Stimulated activated CD8-positive, alpha-beta memory T cell treated with anti-CD3 and anti-CD28 coated beads, Interleukin-4, amount 100 ng/mL, for 48 hours (primary cell): ENCODE measurements at regions not wholly inside any gene's neighbourhood (a gene's known extent, or its start where the extent isn't known, plus 50 kb on each side); places are given as distances from the start of the nearest gene placed in this dataset.

Source experiments
- DNase-seq: peaks from one replicate; pipeline ENCODE4 v3.0.0-alpha.2; 2020

DNA sequence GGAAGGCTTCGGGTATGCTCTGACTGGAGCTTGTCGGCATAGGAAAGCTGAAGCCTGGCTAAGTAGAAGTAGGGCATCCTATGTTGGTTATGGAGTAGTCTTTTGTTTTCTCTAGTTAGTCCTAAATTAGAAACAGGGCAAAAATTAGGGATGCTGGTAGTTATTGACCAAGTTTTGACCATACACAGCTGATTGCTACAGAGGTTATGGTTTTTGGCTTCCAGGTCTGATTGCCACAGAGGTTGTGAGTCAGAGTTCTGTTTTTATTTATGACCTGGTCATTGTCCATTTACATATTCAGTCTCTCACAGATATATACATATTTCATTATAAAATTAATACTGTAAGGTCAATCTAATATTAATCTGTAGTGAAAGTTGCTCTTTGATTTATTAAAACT lies 219.2 kb downstream of the FSCB start:
- DNase-seq: no peak

GRCh38 chr14:44286201-44286600 lies 220.9 kb downstream of the FSCB start:
- no peak for DNase-seq

GRCh38 chr14:44283836-44284235 lies 223.2 kb downstream of the FSCB start:
- DNase-seq: no peak

GRCh38 chr14:44279357-44279756 lies 227.7 kb downstream of the FSCB start:
- no peak for DNase-seq

DNA sequence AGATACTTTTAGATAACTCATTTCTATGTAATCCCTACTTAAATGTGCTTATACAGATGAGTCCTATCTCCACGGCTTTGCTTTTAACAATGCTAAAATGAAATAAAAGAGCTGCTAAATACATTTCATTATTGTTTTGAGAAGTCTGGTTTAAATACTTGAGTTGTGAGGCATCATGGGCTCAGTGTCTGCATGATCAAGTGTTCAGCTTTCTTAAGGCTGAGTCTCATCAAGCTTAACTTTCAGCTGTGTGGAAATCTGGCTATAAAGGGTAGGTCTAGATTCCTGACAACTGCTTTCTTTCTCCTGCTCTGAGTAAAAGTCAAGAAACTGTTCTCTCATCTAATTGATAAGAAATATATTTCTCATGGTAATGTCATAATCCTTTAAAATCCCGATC lies 235.4 kb downstream of the FSCB start:
- no peak for DNase-seq

GRCh38 chr14:44271006-44271405 lies 236.1 kb downstream of the FSCB start:
- no peak for DNase-seq

- DNase-seq: no peak
Observed at GRCh38 chr14:44265246-44265645, 241.8 kb downstream of the FSCB start.

GRCh38 chr14:44215660-44216059 lies 291.4 kb downstream of the FSCB start:
- DNase-seq: no peak

DNA sequence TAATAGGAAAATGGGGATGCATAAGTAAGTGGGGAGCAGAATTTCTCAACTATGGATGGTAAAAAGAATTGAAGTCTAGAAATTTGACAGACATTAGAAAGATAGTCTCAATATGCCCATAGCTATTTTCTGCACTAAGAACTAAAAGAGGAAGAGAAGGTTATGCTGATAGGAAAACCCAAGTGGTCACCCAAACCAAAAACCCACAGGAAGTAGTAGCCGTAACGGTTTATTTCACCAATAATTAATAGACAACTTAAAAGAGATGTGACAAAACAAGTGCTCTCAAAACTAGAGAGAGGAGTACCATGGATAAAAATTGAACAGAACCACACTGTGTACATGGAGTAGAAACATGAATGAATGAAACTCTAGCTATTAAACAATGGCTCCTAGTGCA lies 295.4 kb downstream of the FSCB start:
- DNase-seq: no peak

- no peak for DNase-seq
Observed at GRCh38 chr14:44204061-44204835, 302.8 kb downstream of the FSCB start.

DNA sequence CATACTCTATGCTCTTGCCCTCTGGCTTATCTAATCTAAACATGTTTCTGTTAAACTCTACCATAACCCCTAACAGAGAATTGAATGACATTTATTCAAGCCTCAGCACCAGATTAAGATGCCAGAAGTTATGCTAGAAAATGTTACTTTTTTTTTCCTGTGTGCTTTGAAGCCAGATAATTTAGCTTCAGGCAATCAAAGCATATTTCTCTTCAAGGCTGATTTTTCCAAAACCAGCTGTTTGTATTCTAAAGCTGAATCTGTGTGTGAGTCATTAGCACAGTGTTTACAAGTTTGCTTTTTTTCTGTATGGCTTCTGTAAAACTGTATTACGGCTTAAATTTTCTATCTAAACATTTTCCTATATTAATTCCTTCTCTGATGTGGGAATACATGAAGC lies 326.1 kb downstream of the FSCB start:
- no peak for DNase-seq

DNA sequence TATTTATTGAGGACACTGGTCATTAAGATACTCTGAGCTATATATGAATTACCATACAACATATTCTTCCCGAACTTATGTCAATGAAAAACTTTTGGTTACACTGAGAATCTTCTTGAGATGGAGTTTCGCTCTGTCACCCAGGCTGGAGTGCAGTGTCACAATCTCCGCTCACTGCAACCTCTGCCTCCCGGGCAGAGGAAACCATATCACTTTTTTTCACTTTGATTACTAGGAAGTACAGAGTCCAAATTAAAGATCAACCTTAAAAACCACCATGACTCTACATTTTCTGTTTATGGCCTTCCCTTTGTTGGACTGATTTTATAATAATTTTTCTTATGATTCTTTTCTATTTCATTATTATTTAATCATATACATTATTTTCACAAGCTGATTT lies 336.5 kb downstream of the FSCB start:
- no peak for DNase-seq

GRCh38 chr14:44170101-44170500 lies 337.0 kb downstream of the FSCB start:
- no peak for DNase-seq

DNA sequence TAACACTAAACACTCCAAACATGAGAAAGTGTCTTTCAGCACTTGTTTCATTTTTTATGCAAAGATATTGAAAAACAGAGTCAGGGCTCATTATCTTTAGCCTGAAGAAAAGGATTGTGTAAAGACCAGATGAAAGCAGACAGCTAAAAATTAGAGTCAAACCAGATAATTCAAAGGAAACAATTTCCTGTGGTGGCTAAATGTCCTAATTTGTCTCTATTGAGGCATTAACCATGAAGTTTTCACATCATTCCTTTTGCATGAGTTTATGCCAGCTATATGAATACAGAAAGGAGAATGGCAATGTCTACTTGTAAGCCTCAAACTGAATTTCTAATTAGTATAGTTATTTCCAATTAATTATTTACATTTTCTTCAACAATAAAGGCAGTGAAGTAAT lies 338.5 kb downstream of the FSCB start:
- DNase-seq: no peak

DNA sequence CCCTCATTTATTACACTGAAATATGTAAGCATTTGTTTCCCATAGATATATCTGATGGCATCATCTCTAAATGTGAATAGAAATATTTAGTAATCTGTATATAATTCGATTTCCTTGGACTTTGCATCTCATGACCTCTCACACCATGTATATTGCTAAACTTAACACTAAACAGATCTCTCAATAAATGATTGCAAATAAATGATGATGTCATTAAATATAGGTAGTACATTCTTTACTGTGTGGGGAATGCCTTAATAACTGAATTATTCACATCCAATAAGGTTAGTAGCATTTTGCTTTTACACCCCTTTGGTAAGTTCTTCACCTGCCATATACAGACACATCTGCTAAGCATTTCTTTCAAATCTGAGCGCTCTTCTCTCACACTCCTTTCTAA lies 340.5 kb downstream of the FSCB start:
- DNase-seq: no peak

GRCh38 chr14:44165936-44166335 lies 341.1 kb downstream of the FSCB start:
- no peak for DNase-seq

DNA sequence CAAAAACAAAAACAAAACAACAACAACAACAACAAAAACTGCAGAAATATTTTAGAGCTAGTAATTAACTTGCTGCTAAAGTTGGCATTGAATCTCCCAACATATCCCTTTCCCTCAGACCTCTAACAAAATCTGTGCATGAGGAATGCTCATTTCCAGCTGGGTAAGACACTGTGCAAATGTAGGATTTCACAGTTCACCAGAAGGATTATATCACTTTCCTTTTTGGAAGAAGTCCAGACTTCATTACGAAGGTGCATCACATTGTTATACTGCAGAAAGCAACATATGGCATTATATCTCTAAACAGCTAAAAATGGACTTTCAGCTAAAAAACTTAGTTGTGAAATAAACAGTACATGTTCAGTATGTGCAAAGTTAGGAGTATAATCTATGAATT lies 341.8 kb downstream of the FSCB start:
- DNase-seq: no peak

DNA sequence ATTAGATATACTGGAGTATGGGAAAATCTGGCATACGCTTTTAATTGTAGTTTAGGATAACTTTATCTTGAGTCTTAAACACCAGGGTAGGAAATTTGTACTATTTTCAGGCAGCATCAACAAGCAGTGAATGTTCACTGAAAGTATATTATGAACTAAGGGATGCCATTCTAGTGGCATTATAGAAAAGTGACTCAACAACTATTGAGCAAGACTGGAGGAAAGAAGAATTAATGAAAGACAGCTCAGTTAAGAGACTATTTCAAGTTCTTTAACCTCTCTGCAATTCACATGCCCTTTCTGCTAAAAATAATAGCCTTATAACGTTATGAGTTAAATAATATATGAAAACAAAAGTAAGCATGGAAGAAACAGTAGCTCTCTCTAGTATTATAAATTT lies 343.1 kb downstream of the FSCB start:
- no peak for DNase-seq

DNA sequence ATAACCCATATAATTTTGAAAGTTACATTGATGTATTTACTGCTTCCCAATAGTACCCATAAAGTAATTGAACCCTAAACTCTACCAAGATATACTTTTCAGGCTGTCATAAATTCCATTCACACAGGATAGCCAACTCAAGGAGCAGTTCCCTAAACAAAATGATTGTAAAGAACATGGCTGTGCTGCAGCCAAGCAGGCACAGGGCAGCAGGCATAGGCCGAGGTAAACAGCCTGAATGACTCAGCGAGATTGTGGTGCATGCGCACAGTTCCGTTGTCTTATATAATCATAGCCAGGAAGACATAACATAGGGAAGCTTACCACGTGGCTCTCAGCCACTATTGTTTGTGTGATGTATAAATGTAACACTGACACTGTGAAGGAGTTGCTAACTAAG lies 344.9 kb downstream of the FSCB start:
- DNase-seq: no peak

DNA sequence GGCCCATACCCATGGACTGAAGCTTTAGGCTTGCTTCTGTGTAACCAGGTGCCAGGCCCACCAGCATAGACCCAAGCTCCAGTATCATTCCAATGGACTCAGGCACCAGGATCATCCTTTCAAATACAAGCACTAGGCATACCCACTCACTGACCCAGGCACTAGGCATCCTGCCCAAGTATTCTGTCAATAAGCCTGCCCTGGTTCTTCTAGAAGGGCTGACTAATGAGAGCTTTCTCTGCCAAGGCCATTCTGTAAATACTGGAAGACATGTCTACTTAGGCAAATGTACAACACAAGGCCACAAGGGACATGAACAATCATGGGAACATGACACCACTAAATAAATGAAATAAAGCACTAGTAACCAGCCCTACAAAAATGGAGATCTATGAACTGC lies 352.2 kb downstream of the FSCB start:
- DNase-seq: no peak

- DNase-seq: no peak
Observed at GRCh38 chr14:44154446-44154845, 352.6 kb downstream of the FSCB start.

DNA sequence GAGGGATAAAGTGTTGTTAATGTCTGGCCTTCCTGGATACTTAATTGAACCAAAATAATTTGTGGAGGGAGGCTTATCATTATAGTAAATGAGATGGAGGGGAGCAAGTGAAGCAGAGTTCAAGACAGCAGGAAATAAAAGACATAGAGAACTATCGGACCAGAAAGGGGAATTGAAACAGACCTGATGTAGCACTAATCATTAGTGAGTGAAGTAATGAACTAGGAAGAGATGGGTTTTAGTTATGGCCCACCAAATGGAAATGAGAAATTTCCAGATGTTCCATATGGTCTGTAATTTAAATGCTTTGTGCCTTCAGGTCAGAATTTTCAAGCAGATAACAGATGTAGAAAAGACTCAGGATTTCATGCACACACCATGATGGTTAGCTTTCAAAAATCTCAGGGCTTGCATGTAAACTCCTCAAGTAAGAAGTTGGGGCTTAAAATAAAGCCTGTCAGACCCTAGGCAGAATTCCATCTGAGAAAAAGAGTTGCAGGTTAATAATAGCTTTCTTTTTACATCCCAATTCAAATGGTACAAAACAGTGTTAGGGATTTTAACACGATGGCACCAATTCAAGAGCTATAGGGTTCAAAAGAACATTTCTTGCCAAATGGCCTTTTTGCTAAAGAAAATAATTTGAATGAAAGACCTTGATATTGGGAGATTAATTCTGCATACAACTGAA lies 355.8 kb downstream of the FSCB start:
- no peak for DNase-seq

DNA sequence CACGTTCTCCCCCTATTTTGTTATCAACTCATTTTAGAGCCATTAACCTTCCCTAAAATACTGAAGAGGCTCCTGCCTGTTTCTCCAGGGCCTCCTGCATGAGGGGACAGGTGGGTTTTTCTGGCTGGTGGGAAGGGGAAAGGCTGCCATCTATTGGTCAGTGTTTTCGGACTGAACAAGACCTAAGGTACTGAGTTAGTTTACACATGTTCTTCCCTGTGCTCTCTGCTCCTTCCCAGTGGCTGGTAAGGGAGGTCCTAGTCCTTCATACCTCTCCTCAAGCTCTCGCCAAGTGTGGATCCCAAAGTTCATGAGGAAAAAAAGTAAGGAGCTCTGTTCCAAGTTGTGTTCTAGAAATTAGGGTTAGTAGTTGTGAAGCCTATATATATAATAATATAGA lies 357.5 kb downstream of the FSCB start:
- no peak for DNase-seq

- DNase-seq: no peak
Observed at GRCh38 chr14:44142006-44142405, 365.1 kb downstream of the FSCB start.

DNA sequence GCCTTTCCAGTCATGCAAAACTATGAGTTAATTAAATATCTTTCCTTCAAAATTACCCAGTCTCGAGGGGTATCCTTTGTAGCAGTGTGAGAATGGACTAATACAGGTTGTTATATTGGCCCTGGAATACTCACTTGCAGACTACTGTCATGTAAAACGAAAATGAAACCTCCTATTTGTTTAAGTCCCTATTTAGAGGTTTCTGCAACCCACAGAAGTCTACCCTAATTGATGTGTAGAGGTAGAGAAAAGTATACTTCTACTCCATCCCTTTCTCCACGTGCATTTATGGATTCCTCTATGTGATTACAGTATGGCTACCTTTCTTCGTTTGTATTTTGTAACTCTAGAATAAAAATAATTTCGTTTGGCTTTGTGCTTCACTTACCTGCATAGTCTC lies 371.1 kb downstream of the FSCB start:
- no peak for DNase-seq
